Ishikawa (cell line): ENCODE measurements at regions not wholly inside any gene's neighbourhood (a gene's known extent, or its start where the extent isn't known, plus 50 kb on each side); places are given as distances from the start of the nearest gene placed in this dataset.

Experiments
- CEBPB ChIP-seq: IDR thresholded peaks from 2 replicates; pipeline ENCODE4 v1.6.1; 2012
- CREB1 ChIP-seq: IDR thresholded peaks from 2 replicates; pipeline ENCODE4 v1.6.1; 2012; ENCODE audit warnings: low read depth
- EGR1 ChIP-seq: IDR thresholded peaks from 2 replicates; pipeline ENCODE4 v1.6.1; 2012
- EP300 ChIP-seq: IDR thresholded peaks from 2 replicates; pipeline ENCODE4 v1.6.1; 2012; ENCODE audit warnings: borderline replicate concordance
- FOXM1 ChIP-seq: IDR thresholded peaks from 2 replicates; pipeline ENCODE4 v1.6.1; 2012; ENCODE audit warnings: low read depth, borderline replicate concordance
- MAX ChIP-seq: IDR thresholded peaks from 2 replicates; pipeline ENCODE4 v1.6.1; 2012
- NFIC ChIP-seq: IDR thresholded peaks from 2 replicates; pipeline ENCODE4 v1.6.1; 2012
- RAD21 ChIP-seq: IDR thresholded peaks from 2 replicates; pipeline ENCODE4 v1.6.1; 2012; ENCODE audit warnings: low read depth
- REST ChIP-seq: IDR thresholded peaks from 2 replicates; pipeline ENCODE4 v1.6.1; 2012; ENCODE audit warnings: low read depth, mild to moderate bottlenecking
- TAF1 ChIP-seq: IDR thresholded peaks from 2 replicates; pipeline ENCODE4 v1.6.1; 2012; ENCODE audit warnings: low read depth, mild to moderate bottlenecking
- TCF12 ChIP-seq: IDR thresholded peaks from 2 replicates; pipeline ENCODE4 v1.6.1; 2012; ENCODE audit warnings: low read depth
- TEAD4 ChIP-seq: IDR thresholded peaks from 2 replicates; pipeline ENCODE4 v1.6.1; 2012
- USF1 ChIP-seq: IDR thresholded peaks from 2 replicates; pipeline ENCODE4 v1.6.1; 2012
- YY1 ChIP-seq: IDR thresholded peaks from 2 replicates; pipeline ENCODE4 v1.6.1; 2012; ENCODE audit warnings: low read depth
- ZBTB7A ChIP-seq: IDR thresholded peaks from 2 replicates; pipeline ENCODE4 v1.6.1; 2012; ENCODE audit warnings: low read depth

GRCh38 chr15:95469496-95470000 lies 861.0 kb upstream of the NR2F2 start:
- TF ChIP-seq NFIC (no peak), TCF12 (no peak), EGR1 (no peak), RAD21 (no peak), TAF1 (no peak), CREB1 (no peak), FOXM1 (no peak), EP300 (no peak), CEBPB (no peak)

- TF ChIP-seq EGR1 (no peak), EP300 (no peak), CEBPB (no peak), NFIC (no peak), USF1 (no peak), RAD21 (no peak), YY1 (no peak), ZBTB7A (no peak), CREB1 (no peak), TEAD4 (no peak), FOXM1 (no peak), REST (no peak), MAX (no peak), TCF12 (no peak), TAF1 (no peak)
Measured at GRCh38 chr15:95470529-95470928, 860.0 kb upstream of the NR2F2 start.

- TF ChIP-seq EGR1 (no peak), TEAD4 (no peak), TAF1 (no peak), FOXM1 (no peak), EP300 (no peak), YY1 (no peak), RAD21 (no peak), TCF12 (no peak), NFIC (no peak), REST (no peak), CREB1 (no peak), ZBTB7A (no peak), MAX (no peak), USF1 (no peak), CEBPB (no peak)
Measured at GRCh38 chr15:95470997-95471689, 859.4 kb upstream of the NR2F2 start.

- TF ChIP-seq MAX (no peak), TAF1 (no peak), NFIC (no peak), ZBTB7A (no peak), EP300 (no peak)
Measured at GRCh38 chr15:95471690-95472086, 858.8 kb upstream of the NR2F2 start.

- no peak for TF ChIP-seq RAD21
- no peak for TF ChIP-seq TCF12
- no peak for TF ChIP-seq REST
- no peak for TF ChIP-seq FOXM1
- no peak for TF ChIP-seq EGR1
- no peak for TF ChIP-seq ZBTB7A
- TF ChIP-seq YY1 = no peak
- TF ChIP-seq CEBPB = no peak
- TF ChIP-seq USF1 = no peak
- no peak for TF ChIP-seq MAX
- TF ChIP-seq CREB1 = no peak
- TF ChIP-seq TEAD4 = no peak
- no peak for TF ChIP-seq EP300
- no peak for TF ChIP-seq NFIC
- no peak for TF ChIP-seq TAF1
Measured at GRCh38 chr15:95475067-95475466, 855.4 kb upstream of the NR2F2 start.
